ACC112 (cell line): ENCODE measurements at regions not wholly inside any gene's neighbourhood (a gene's known extent, or its start where the extent isn't known, plus 50 kb on each side); places are given as distances from the start of the nearest gene placed in this dataset.

ENCODE experiments used
- H2AFZ ChIP-seq: fragments of 200-600 bp; sonication (generic); one replicate; pipeline ENCODE4 v1.6.0; 2017; ENCODE audit warnings: antibody characterized with exemption, low read length; ENCODE audit not compliant: unreplicated experiment
- H3K27ac ChIP-seq: fragments of 200-600 bp; sonication (generic); 2 replicates; pipeline ENCODE4 v1.5.1; 2014; ENCODE audit warnings: low read depth, mild to moderate bottlenecking, antibody characterized with exemption, low read length, moderate library complexity
- H3K27me3 ChIP-seq: fragments of 200-600 bp; sonication (generic); 2 replicates; pipeline ENCODE4 v1.6.1; 2014; ENCODE audit warnings: mild to moderate bottlenecking, antibody characterized with exemption, low read length, moderate library complexity, mixed read lengths; ENCODE audit not compliant: insufficient read depth
- H3K36me3 ChIP-seq: fragments of 200-600 bp; sonication (generic); 2 replicates; pipeline ENCODE4 v1.6.1; 2016; ENCODE audit warnings: mild to moderate bottlenecking, antibody characterized with exemption, low read length, moderate library complexity, mixed read lengths; ENCODE audit not compliant: insufficient read depth
- H3K4me1 ChIP-seq: fragments of 200-600 bp; sonication (generic); one replicate; pipeline ENCODE4 v1.6.1; 2016; ENCODE audit warnings: low read length, mixed read lengths; ENCODE audit not compliant: insufficient read depth, unreplicated experiment, control insufficient read depth
- H3K4me3 ChIP-seq: fragments of 200-600 bp; sonication (generic); 2 replicates; pipeline ENCODE4 v1.5.1; 2014; ENCODE audit warnings: mild to moderate bottlenecking, low read depth, low read length
- H3K79me2 ChIP-seq: fragments of 200-600 bp; sonication (generic); one replicate; pipeline ENCODE4 v1.6.0; 2016; ENCODE audit warnings: low read length; ENCODE audit not compliant: control insufficient read depth, unreplicated experiment, insufficient read depth

- Histone ChIP-seq H3K27me3 (no peaks in the 10 kb centered on the region), H3K4me1 (no peaks in the 10 kb centered on the region), H2AFZ (no peak overlapping the region), H3K79me2 (no peaks in the 10 kb centered on the region), H3K27ac (no peak overlapping the region), H3K4me3 (no peak overlapping the region), H3K36me3 (no peaks in the 10 kb centered on the region)
Observed at GRCh38 chr13:95367309-95367843, 66.1 kb upstream of the ABCC4 start.

GRCh38 chr13:95368998-95369397 is 67.7 kb upstream of the ABCC4 start:
- no peak overlapping the region for H3K4me3 ChIP-seq
- no peaks in the 10 kb centered on the region for H3K27me3 ChIP-seq
- H3K4me1 ChIP-seq = no peaks in the 10 kb centered on the region
- no peak overlapping the region for H3K27ac ChIP-seq
- no peak overlapping the region for H2AFZ ChIP-seq
- H3K79me2 ChIP-seq = no peaks in the 10 kb centered on the region
- H3K36me3 ChIP-seq = no peaks in the 10 kb centered on the region

- Histone ChIP-seq H3K4me1 (peaks cover 3% of the 10 kb centered on the region), H3K4me3 (no peak overlapping the region), H3K27me3 (peaks cover 8% of the 10 kb centered on the region), H2AFZ (no peak overlapping the region), H3K79me2 (no peaks in the 10 kb centered on the region), H3K36me3 (no peaks in the 10 kb centered on the region), H3K27ac (no peak overlapping the region)
Observed at GRCh38 chr13:95375706-95376105, 74.5 kb upstream of the ABCC4 start.

GRCh38 chr13:95378603-95379002 is 77.4 kb upstream of the ABCC4 start:
- no peak overlapping the region for H3K4me3 ChIP-seq
- peaks cover 3% of the 10 kb centered on the region for H3K4me1 ChIP-seq
- H3K36me3 ChIP-seq = no peaks in the 10 kb centered on the region
- no peak overlapping the region for H2AFZ ChIP-seq
- peaks cover 8% of the 10 kb centered on the region for H3K27me3 ChIP-seq
- H3K27ac ChIP-seq = no peak overlapping the region
- H3K79me2 ChIP-seq = no peaks in the 10 kb centered on the region

GRCh38 chr13:95380468-95381211 is 79.4 kb upstream of the ABCC4 start:
- Histone ChIP-seq H3K27ac (no peak overlapping the region), H3K4me1 (peaks cover 3% of the 10 kb centered on the region), H3K36me3 (no peaks in the 10 kb centered on the region), H3K4me3 (peak overlapping the region; percentile 38; the same call in 1 of the 2 replicates), H3K27me3 (no peaks in the 10 kb centered on the region; the same call in 1 of the 2 replicates), H3K79me2 (no peaks in the 10 kb centered on the region), H2AFZ (no peak overlapping the region)

GRCh38 chr13:95381212-95381527 is 79.9 kb upstream of the ABCC4 start:
- H3K4me1 ChIP-seq = peaks cover 3% of the 10 kb centered on the region
- H3K27ac ChIP-seq = no peak overlapping the region
- no peaks in the 10 kb centered on the region for H3K36me3 ChIP-seq
- H3K27me3 ChIP-seq = no peaks in the 10 kb centered on the region
- H2AFZ ChIP-seq = no peak overlapping the region
- no peak overlapping the region for H3K4me3 ChIP-seq
- H3K79me2 ChIP-seq = no peaks in the 10 kb centered on the region

- no peak overlapping the region for H3K27ac ChIP-seq
Observed at GRCh38 chr13:95382411-95382810, 81.2 kb upstream of the ABCC4 start.

GRCh38 chr13:95382916-95383315 is 81.7 kb upstream of the ABCC4 start:
- H3K36me3 ChIP-seq = no peaks in the 10 kb centered on the region
- H3K79me2 ChIP-seq = no peaks in the 10 kb centered on the region
- no peaks in the 10 kb centered on the region for H3K27me3 ChIP-seq
- H3K4me1 ChIP-seq = peaks cover 3% of the 10 kb centered on the region
- no peak overlapping the region for H3K4me3 ChIP-seq
- H3K27ac ChIP-seq = no peak overlapping the region
- no peak overlapping the region for H2AFZ ChIP-seq

More at GRCh38 chr13:95382411-95382810, 81.2 kb upstream of the ABCC4 start:
- Histone ChIP-seq H2AFZ (no peak overlapping the region), H3K36me3 (no peaks in the 10 kb centered on the region), H3K4me3 (no peak overlapping the region), H3K27me3 (no peaks in the 10 kb centered on the region), H3K79me2 (no peaks in the 10 kb centered on the region), H3K4me1 (peaks cover 3% of the 10 kb centered on the region)

- Histone ChIP-seq H3K79me2 (no peaks in the 10 kb centered on the region), H3K36me3 (no peaks in the 10 kb centered on the region), H3K27me3 (peaks cover 13% of the 10 kb centered on the region; the same call in 1 of the 2 replicates), H3K4me1 (peaks cover 2% of the 10 kb centered on the region), H2AFZ (no peak overlapping the region), H3K4me3 (no peak overlapping the region), H3K27ac (no peak overlapping the region)
Observed at GRCh38 chr13:95385373-95385772, 84.1 kb upstream of the ABCC4 start.

- Histone ChIP-seq H3K4me3 (no peak overlapping the region), H3K36me3 (no peaks in the 10 kb centered on the region), H2AFZ (no peak overlapping the region), H3K27me3 (peaks cover 13% of the 10 kb centered on the region; the same call in 1 of the 2 replicates), H3K4me1 (no peaks in the 10 kb centered on the region), H3K79me2 (no peaks in the 10 kb centered on the region), H3K27ac (no peak overlapping the region)
Observed at GRCh38 chr13:95385798-95386197, 84.5 kb upstream of the ABCC4 start.

GRCh38 chr13:95386370-95386769 is 85.1 kb upstream of the ABCC4 start:
- no peak overlapping the region for H2AFZ ChIP-seq
- H3K79me2 ChIP-seq = no peaks in the 10 kb centered on the region
- H3K36me3 ChIP-seq = no peaks in the 10 kb centered on the region
- no peak overlapping the region for H3K4me3 ChIP-seq
- no peak overlapping the region for H3K27ac ChIP-seq
- H3K27me3 ChIP-seq = peaks cover 13% of the 10 kb centered on the region; the same call in 1 of the 2 replicates
- no peaks in the 10 kb centered on the region for H3K4me1 ChIP-seq
